Loucy (cell line): ENCODE measurements at regions not wholly inside any gene's neighbourhood (a gene's known extent, or its start where the extent isn't known, plus 50 kb on each side); places are given as distances from the start of the nearest gene placed in this dataset.

ENCODE experiments used
- CTCF ChIP-seq: fragments of 200-600 bp; sonication (generic); conservative IDR thresholded peaks from 2 replicates; pipeline ENCODE4 v1.5.1; 2014; ENCODE audit warnings: mild to moderate bottlenecking, antibody characterized with exemption, low read length
- EZH2phosphoT487 ChIP-seq: fragments of 200-600 bp; IDR thresholded peaks from 2 replicates; pipeline ENCODE4 v1.6.1; 2018; ENCODE audit warnings: antibody characterized with exemption, mild to moderate bottlenecking, moderate library complexity, borderline replicate concordance

- no peak for TF ChIP-seq CTCF
- no peak for TF ChIP-seq EZH2phosphoT487
These were observed 72.4 kb upstream of the BCAR3 start for GRCh38 chr1:93753791-93754763.
